ENCODE measurements at regions not wholly inside any gene's neighbourhood (a gene's known extent, or its start where the extent isn't known, plus 50 kb on each side); places are given as distances from the start of the nearest gene placed in this dataset.

GRCh38 chr1:30418061-30418938 lies 305.1 kb downstream of the MATN1 start:
- no peak overlapping the region for H3K4me3 ChIP-seq (ENCODE audit: low read length)
- no peaks in the 10 kb centered on the region for H3K36me3 ChIP-seq (ENCODE audit: control insufficient read depth, insufficient read depth, low read length)
- no peak overlapping the region for H3K27ac ChIP-seq (ENCODE audit: low read depth, low read length)
- no peaks in the 10 kb centered on the region for H3K4me1 ChIP-seq (ENCODE audit: control insufficient read depth, insufficient read depth, low read length)
- no peak overlapping the region for H3K9ac ChIP-seq (ENCODE audit: low read length)
- H3K27me3 ChIP-seq (ENCODE audit: control insufficient read depth, insufficient read depth, low read length), result peaks cover 4% of the 10 kb centered on the region

- peaks cover 4% of the 10 kb centered on the region for H3K27me3 ChIP-seq (ENCODE audit: control insufficient read depth, insufficient read depth, low read length)
- H3K9ac ChIP-seq (ENCODE audit: low read length), result no peak overlapping the region
- no peaks in the 10 kb centered on the region for H3K4me1 ChIP-seq (ENCODE audit: control insufficient read depth, insufficient read depth, low read length)
- H3K27ac ChIP-seq (ENCODE audit: low read depth, low read length), result no peak overlapping the region
- H3K36me3 ChIP-seq (ENCODE audit: control insufficient read depth, insufficient read depth, low read length), result no peaks in the 10 kb centered on the region
- no peak overlapping the region for H3K4me3 ChIP-seq (ENCODE audit: low read length)
Observed at GRCh38 chr1:30417701-30418046, 305.7 kb downstream of the MATN1 start.

- H3K4me1 ChIP-seq (ENCODE audit: control insufficient read depth, insufficient read depth, low read length), result no peaks in the 10 kb centered on the region
- no peak overlapping the region for H3K27ac ChIP-seq (ENCODE audit: low read depth, low read length)
- no peak overlapping the region for H3K4me3 ChIP-seq (ENCODE audit: low read length)
- peaks cover 4% of the 10 kb centered on the region for H3K27me3 ChIP-seq (ENCODE audit: control insufficient read depth, insufficient read depth, low read length)
- H3K36me3 ChIP-seq (ENCODE audit: control insufficient read depth, insufficient read depth, low read length), result no peaks in the 10 kb centered on the region
- no peak overlapping the region for H3K9ac ChIP-seq (ENCODE audit: low read length)
Observed at GRCh38 chr1:30417001-30417700, 306.2 kb downstream of the MATN1 start.

GRCh38 chr1:30416221-30416820 lies 307.1 kb downstream of the MATN1 start:
- H3K27me3 ChIP-seq (ENCODE audit: control insufficient read depth, insufficient read depth, low read length), result peaks cover 4% of the 10 kb centered on the region
- H3K36me3 ChIP-seq (ENCODE audit: control insufficient read depth, insufficient read depth, low read length), result no peaks in the 10 kb centered on the region
- no peak overlapping the region for H3K9ac ChIP-seq (ENCODE audit: low read length)
- H3K4me1 ChIP-seq (ENCODE audit: control insufficient read depth, insufficient read depth, low read length), result no peaks in the 10 kb centered on the region
- no peak overlapping the region for H3K4me3 ChIP-seq (ENCODE audit: low read length)
- H3K27ac ChIP-seq (ENCODE audit: low read depth, low read length), result no peak overlapping the region

- peaks cover 4% of the 10 kb centered on the region for H3K27me3 ChIP-seq (ENCODE audit: control insufficient read depth, insufficient read depth, low read length)
- H3K36me3 ChIP-seq (ENCODE audit: control insufficient read depth, insufficient read depth, low read length), result no peaks in the 10 kb centered on the region
- H3K9ac ChIP-seq (ENCODE audit: low read length), result no peak overlapping the region
- H3K4me1 ChIP-seq (ENCODE audit: control insufficient read depth, insufficient read depth, low read length), result no peaks in the 10 kb centered on the region
- no peak overlapping the region for H3K27ac ChIP-seq (ENCODE audit: low read depth, low read length)
- H3K4me3 ChIP-seq (ENCODE audit: low read length), result no peak overlapping the region
Observed at GRCh38 chr1:30415171-30415940, 308.0 kb downstream of the MATN1 start.

- H3K27ac ChIP-seq (ENCODE audit: low read depth, low read length), result no peak overlapping the region
- H3K9ac ChIP-seq (ENCODE audit: low read length), result no peak overlapping the region
- no peaks in the 10 kb centered on the region for H3K4me1 ChIP-seq (ENCODE audit: control insufficient read depth, insufficient read depth, low read length)
- H3K27me3 ChIP-seq (ENCODE audit: control insufficient read depth, insufficient read depth, low read length), result peaks cover 4% of the 10 kb centered on the region
- no peak overlapping the region for H3K4me3 ChIP-seq (ENCODE audit: low read length)
- H3K36me3 ChIP-seq (ENCODE audit: control insufficient read depth, insufficient read depth, low read length), result no peaks in the 10 kb centered on the region
Observed at GRCh38 chr1:30414851-30415165, 308.6 kb downstream of the MATN1 start.

GRCh38 chr1:30414086-30414850 lies 309.1 kb downstream of the MATN1 start:
- no peak overlapping the region for H3K27ac ChIP-seq (ENCODE audit: low read depth, low read length)
- no peaks in the 10 kb centered on the region for H3K36me3 ChIP-seq (ENCODE audit: control insufficient read depth, insufficient read depth, low read length)
- no peaks in the 10 kb centered on the region for H3K4me1 ChIP-seq (ENCODE audit: control insufficient read depth, insufficient read depth, low read length)
- no peak overlapping the region for H3K4me3 ChIP-seq (ENCODE audit: low read length)
- no peak overlapping the region for H3K9ac ChIP-seq (ENCODE audit: low read length)
- H3K27me3 ChIP-seq (ENCODE audit: control insufficient read depth, insufficient read depth, low read length), result peaks cover 4% of the 10 kb centered on the region

- H3K9ac ChIP-seq (ENCODE audit: low read length), result no peak overlapping the region
- no peak overlapping the region for H3K4me3 ChIP-seq (ENCODE audit: low read length)
- peaks cover 4% of the 10 kb centered on the region for H3K27me3 ChIP-seq (ENCODE audit: control insufficient read depth, insufficient read depth, low read length)
- no peak overlapping the region for H3K27ac ChIP-seq (ENCODE audit: low read depth, low read length)
- H3K36me3 ChIP-seq (ENCODE audit: control insufficient read depth, insufficient read depth, low read length), result no peaks in the 10 kb centered on the region
- H3K4me1 ChIP-seq (ENCODE audit: control insufficient read depth, insufficient read depth, low read length), result no peaks in the 10 kb centered on the region
Observed at GRCh38 chr1:30413606-30414005, 309.8 kb downstream of the MATN1 start.

GRCh38 chr1:30413111-30413440 lies 310.3 kb downstream of the MATN1 start:
- peaks cover 4% of the 10 kb centered on the region for H3K27me3 ChIP-seq (ENCODE audit: control insufficient read depth, insufficient read depth, low read length)
- H3K4me3 ChIP-seq (ENCODE audit: low read length), result no peak overlapping the region
- H3K4me1 ChIP-seq (ENCODE audit: control insufficient read depth, insufficient read depth, low read length), result no peaks in the 10 kb centered on the region
- no peak overlapping the region for H3K27ac ChIP-seq (ENCODE audit: low read depth, low read length)
- H3K9ac ChIP-seq (ENCODE audit: low read length), result no peak overlapping the region
- no peaks in the 10 kb centered on the region for H3K36me3 ChIP-seq (ENCODE audit: control insufficient read depth, insufficient read depth, low read length)

GRCh38 chr1:30412241-30413110 lies 310.9 kb downstream of the MATN1 start:
- Histone ChIP-seq H3K4me3 (ENCODE audit: low read length) (no peak overlapping the region), H3K27me3 (ENCODE audit: control insufficient read depth, insufficient read depth, low read length) (peaks cover 4% of the 10 kb centered on the region), H3K9ac (ENCODE audit: low read length) (no peak overlapping the region), H3K36me3 (ENCODE audit: control insufficient read depth, insufficient read depth, low read length) (no peaks in the 10 kb centered on the region), H3K27ac (ENCODE audit: low read depth, low read length) (no peak overlapping the region), H3K4me1 (ENCODE audit: control insufficient read depth, insufficient read depth, low read length) (no peaks in the 10 kb centered on the region)

- Histone ChIP-seq H3K27ac (ENCODE audit: low read depth, low read length) (no peak overlapping the region), H3K36me3 (ENCODE audit: control insufficient read depth, insufficient read depth, low read length) (no peaks in the 10 kb centered on the region), H3K4me1 (ENCODE audit: control insufficient read depth, insufficient read depth, low read length) (no peaks in the 10 kb centered on the region), H3K9ac (ENCODE audit: low read length) (no peak overlapping the region), H3K4me3 (ENCODE audit: low read length) (no peak overlapping the region), H3K27me3 (ENCODE audit: control insufficient read depth, insufficient read depth, low read length) (peaks cover 2% of the 10 kb centered on the region)
Observed at GRCh38 chr1:30411206-30411605, 312.2 kb downstream of the MATN1 start.
